GM12874 (cell line): ENCODE measurements at regions not wholly inside any gene's neighbourhood (a gene's known extent, or its start where the extent isn't known, plus 50 kb on each side); places are given as distances from the start of the nearest gene placed in this dataset.

Experiments
- TF ChIP-seq, protein P1 (sequence below): IDR thresholded peaks from 2 replicates; pipeline ENCODE4 v1.5.1; 2011; ENCODE audit warnings: low read depth, mild to moderate bottlenecking, control low read depth, low read length, moderate library complexity; ENCODE audit not compliant: insufficient read depth

DNA sequence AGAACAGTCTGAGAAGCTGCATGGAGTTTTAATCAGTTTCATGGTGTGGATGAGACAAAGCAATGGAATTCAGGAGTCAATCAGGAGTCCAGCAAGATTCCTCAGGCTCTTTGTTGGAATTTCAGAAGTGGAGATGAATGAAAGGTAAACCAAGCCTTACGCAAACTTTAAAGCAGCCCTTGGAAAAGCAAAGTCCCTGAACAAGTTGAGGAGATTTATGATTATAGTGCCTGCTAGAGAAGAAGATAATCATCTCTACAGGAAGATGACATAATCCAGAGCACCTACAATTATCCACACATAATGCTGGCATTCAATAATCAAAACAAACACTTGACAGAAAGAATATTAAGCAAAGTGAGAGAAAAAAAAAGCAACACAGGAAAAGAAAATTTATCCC, 1380.1 kb upstream of the NUDT12 start:
- TF ChIP-seq, protein P1, sequence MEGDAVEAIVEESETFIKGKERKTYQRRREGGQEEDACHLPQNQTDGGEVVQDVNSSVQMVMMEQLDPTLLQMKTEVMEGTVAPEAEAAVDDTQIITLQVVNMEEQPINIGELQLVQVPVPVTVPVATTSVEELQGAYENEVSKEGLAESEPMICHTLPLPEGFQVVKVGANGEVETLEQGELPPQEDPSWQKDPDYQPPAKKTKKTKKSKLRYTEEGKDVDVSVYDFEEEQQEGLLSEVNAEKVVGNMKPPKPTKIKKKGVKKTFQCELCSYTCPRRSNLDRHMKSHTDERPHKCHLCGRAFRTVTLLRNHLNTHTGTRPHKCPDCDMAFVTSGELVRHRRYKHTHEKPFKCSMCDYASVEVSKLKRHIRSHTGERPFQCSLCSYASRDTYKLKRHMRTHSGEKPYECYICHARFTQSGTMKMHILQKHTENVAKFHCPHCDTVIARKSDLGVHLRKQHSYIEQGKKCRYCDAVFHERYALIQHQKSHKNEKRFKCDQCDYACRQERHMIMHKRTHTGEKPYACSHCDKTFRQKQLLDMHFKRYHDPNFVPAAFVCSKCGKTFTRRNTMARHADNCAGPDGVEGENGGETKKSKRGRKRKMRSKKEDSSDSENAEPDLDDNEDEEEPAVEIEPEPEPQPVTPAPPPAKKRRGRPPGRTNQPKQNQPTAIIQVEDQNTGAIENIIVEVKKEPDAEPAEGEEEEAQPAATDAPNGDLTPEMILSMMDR = no peak

DNA sequence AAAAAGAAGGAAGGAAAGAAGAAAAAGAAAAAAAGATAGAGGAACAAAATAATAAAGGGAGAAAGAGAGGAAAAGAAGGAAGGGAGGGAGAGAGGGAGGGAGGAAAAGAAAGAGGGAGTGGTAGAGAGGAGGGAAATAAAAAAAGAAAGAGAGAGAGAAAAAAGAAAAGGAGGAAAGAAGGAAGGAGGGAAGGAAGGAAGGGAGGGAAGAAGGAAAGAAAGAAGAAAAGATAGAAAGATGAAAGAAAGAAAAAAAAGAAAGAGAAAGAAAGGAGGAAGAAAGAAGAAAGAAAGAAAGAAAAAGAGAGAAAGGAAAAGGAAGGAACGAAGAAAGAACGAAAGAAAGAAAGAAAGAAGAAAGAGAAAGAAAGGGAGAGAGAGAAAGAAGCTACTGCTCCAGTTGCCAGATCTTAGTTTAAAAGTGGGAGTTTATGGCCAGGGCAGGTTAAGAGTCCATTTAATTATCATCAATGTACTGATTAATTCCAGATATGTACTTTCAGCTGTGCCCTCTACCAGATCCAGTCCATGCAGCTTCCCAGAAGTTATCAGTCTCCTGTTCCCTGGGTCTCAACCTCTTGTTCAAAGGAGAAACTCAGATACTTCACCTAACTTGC, 1378.5 kb upstream of the NUDT12 start:
- TF ChIP-seq, protein P1 = no peak

DNA sequence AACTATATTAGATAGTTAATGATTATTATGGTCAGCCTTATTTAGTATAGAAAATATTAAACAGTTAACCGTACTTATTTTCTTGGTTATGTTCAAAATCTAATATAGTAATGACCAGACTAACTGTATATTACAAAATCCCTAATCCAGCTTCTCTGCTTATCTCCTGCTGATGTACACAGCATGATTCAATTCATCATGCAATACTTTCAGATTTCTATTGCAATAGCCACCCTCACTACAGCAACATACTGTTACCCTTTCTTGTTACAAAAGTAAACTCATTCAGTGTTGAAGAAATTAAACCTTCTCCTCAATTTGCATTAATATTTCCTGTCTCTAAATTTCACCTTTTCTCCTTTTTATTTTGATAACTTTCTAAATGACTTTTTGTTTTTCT, 1375.0 kb upstream of the NUDT12 start:
- TF ChIP-seq, protein P1 = no peak

DNA sequence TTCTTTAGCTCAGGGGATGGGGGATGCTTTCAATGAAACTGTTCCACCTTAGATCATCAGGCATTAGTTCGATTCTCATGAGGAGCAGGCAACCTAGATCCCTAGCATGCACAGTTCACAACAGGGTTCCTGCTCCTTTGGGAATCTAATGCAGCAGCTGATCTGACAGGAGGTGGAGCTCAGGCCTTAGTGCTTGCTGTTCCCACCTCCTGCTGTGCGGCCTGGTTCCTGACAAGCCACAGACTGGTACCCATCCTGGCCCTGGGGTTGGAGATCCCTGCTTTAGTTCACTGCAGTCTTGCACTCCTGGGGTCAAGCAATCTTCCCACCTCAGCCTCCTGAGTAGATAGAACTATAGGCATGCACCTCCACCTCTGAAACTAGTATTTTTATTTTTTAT, 1369.8 kb upstream of the NUDT12 start:
- TF ChIP-seq, protein P1 = no peak

DNA sequence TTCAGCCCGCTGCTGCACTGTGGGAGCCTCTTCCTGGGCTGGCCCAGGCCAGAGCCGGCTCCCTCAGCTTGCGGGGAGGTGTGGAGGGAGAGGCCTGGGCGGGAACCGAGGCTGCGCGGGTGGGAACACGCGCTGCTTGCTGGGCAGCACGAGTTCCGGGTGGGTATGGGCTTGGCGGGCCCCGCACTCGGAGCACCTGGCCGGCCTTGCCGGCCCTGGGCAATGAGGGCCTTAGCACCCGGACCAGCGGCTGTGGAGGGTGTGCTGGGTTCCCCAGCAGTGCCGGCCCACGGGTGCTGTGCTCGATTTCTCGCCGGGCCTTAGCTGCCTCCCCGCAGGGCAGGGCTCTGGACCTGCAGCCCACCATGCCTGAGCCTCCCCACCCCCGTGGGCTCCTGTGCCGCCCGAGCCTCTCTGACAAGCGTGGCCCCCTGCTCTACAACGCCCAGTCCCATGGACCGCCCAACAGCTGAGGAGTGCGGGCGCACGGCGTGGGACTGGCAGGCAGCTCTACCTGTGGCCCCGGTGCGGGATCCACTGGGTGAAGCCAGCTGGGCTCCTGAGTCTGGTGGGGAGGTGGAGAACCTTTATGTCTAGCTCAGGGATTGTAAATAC, 1366.4 kb upstream of the NUDT12 start:
- TF ChIP-seq, protein P1 = no peak

DNA sequence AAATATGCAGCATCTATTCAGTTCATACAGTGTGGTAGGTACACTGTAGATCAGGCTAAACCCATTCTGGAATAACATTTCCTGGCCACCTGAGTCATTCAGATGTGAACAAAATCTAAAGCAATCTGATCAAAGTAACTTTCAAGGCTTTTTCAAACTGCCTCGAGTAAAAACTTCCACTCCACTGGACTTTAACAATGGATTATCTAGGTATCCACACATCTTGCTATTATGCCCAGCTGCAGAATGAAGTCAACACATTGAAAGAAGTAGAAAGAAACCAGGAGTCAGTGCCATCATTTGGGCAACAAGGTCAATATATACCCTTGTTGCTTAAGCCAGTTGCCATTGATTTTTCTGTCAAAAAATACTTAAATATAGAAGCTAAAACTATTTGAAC, 1352.6 kb upstream of the NUDT12 start:
- TF ChIP-seq, protein P1 = no peak

DNA sequence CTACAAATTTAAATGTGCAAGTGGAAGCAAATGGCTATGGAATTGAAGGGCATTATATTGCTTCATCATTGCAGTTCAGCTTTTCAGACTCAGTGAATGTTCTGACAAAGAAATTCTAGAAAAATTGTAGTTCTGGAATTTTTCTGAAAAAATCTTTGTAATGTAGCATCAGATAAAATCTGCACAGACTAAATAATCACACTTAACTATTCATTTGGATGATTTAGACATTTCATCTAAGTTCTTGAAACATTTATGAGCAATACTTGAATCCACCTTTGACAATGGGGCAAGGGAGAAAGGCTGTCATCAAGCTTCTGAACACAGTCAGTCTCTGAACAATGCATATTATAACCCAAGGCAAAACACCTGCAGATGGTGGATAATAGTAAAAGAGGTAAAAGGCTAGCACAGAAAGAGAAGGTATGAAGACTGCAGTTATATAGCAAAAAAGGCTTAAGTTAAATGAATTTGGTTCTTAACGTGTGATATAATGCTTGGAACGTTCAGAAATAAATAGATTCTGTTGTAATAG, 1352.0 kb upstream of the NUDT12 start:
- TF ChIP-seq, protein P1 = no peak
